ENCODE measurements at regions not wholly inside any gene's neighbourhood (a gene's known extent, or its start where the extent isn't known, plus 50 kb on each side); places are given as distances from the start of the nearest gene placed in this dataset.

DNA sequence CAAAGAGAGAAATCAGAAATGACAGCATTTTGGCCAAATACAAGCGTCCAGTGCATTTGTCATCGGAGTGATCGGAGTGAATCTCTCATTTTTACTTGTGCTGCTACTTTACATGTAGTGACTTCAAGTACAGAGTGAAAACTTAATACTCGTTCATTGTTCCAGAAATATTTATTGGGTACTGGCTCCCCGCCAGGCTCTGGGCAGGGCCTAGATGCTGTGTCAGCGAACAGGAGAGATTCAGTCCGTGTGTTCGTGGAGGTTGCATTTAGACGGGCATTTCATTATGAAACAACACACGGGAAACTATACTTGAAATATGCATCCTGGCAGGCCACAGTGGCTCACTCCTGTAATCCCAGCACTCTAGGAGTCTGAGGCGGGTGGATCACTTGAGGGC, 727.2 kb upstream of the RBFOX1 start:
- no peaks in the 10 kb centered on the region for H3K9me3 ChIP-seq
- no peak overlapping the region for H3K4me3 ChIP-seq
- no peak for DNase-seq (ENCODE audit: low spot score)
- TF ChIP-seq, protein P1, sequence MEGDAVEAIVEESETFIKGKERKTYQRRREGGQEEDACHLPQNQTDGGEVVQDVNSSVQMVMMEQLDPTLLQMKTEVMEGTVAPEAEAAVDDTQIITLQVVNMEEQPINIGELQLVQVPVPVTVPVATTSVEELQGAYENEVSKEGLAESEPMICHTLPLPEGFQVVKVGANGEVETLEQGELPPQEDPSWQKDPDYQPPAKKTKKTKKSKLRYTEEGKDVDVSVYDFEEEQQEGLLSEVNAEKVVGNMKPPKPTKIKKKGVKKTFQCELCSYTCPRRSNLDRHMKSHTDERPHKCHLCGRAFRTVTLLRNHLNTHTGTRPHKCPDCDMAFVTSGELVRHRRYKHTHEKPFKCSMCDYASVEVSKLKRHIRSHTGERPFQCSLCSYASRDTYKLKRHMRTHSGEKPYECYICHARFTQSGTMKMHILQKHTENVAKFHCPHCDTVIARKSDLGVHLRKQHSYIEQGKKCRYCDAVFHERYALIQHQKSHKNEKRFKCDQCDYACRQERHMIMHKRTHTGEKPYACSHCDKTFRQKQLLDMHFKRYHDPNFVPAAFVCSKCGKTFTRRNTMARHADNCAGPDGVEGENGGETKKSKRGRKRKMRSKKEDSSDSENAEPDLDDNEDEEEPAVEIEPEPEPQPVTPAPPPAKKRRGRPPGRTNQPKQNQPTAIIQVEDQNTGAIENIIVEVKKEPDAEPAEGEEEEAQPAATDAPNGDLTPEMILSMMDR (IDR thresholded peaks at IDR 0.05), result no peak
- ATAC-seq (ENCODE audit: insufficient number of reproducible peaks, low FRiP score, low read depth), result no peak
- no peak overlapping the region for H3K27ac ChIP-seq
- H3K27me3 ChIP-seq (replicated peaks; ENCODE audit: insufficient read depth), result no peaks in the 10 kb centered on the region
- no peaks in the 10 kb centered on the region for H3K36me3 ChIP-seq
- no peaks in the 10 kb centered on the region for H3K4me1 ChIP-seq (ENCODE audit: control insufficient read depth in 1 of 2, low read depth in 2 of 2)

DNA sequence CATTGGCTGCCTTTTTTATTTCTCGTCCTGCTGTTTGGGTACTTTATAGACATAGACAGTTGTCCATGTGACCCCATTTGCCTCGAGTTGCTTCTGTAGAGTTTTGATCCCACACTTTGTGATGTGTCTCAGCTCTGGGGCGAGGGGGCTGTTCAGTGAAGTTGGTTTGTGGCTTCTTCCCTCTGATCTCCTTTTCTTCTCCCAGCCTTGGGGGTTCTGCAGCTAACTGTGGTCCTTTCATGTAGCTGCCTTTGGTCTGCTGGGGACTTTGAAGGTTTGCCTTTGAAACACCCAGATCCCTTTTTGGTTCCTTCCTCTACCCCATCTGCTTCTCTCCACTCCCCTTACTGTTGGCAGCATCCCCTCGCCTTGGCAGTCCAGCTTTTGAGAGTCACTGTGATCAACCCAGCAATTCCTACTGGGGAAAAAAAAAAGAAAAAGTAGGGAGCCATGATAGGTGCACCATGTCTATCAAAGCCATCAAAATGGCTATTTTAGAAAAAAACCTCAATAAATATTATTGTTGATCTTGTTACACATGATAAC, 728.8 kb upstream of the RBFOX1 start:
- Histone ChIP-seq H3K4me3 (no peak overlapping the region), H3K27ac (no peak overlapping the region), H3K9me3 (no peaks in the 10 kb centered on the region), H3K36me3 (no peaks in the 10 kb centered on the region), H3K4me1 (ENCODE audit: control insufficient read depth in 1 of 2, low read depth in 2 of 2) (no peaks in the 10 kb centered on the region), H3K27me3 (replicated peaks; ENCODE audit: insufficient read depth) (no peaks in the 10 kb centered on the region)
- TF ChIP-seq, protein P1 (IDR thresholded peaks at IDR 0.05), result no peak
- DNase-seq (ENCODE audit: low spot score), result no peak
- no peak for ATAC-seq (ENCODE audit: insufficient number of reproducible peaks, low FRiP score, low read depth)

DNA sequence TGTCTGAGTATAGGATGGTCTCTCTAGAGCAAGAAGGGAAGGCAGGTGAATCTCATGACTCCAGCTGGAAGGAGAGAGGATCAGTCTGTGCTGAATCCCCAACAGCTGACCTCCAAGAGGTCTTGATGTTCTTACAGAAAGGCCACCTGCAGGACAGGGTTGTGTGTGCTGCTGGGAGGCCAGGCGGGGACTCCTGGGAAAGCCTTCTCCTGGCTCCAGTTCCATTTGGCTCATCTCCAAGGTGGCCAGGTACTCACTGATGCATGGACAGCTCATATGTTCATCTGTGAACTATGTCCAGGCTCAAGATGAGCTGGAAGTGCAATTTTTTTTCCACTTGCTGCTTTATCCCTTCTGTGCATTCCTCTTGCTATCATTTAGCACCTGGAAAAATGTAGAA, 730.2 kb upstream of the RBFOX1 start:
- no peak overlapping the region for H3K27ac ChIP-seq
- no peaks in the 10 kb centered on the region for H3K27me3 ChIP-seq (replicated peaks; ENCODE audit: insufficient read depth)
- TF ChIP-seq, protein P1 (IDR thresholded peaks at IDR 0.05), result no peak
- H3K4me3 ChIP-seq, result no peak overlapping the region
- DNase-seq (ENCODE audit: low spot score), result no peak
- H3K36me3 ChIP-seq, result no peaks in the 10 kb centered on the region
- no peak for ATAC-seq (ENCODE audit: insufficient number of reproducible peaks, low FRiP score, low read depth)
- no peaks in the 10 kb centered on the region for H3K9me3 ChIP-seq
- H3K4me1 ChIP-seq (ENCODE audit: control insufficient read depth in 1 of 2, low read depth in 2 of 2), result no peaks in the 10 kb centered on the region

DNA sequence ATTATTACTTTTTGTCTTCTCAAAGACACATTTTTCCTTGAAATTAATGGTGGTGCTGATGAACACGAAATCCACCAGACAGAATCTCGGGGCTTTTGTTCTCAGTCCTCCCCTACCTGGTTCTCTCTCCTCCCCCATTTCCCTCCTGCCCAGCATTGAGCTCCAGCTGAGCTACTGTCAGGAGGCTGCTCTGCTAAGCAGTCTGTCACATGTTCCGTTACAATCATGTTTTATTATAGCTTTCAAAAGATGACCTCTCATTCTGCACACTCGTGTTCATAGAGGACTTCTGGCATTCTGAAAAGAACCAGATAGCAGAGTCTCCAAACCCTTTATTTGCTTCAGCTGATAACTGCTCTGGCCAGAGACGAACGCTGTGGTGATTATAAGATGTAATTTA, 732.5 kb upstream of the RBFOX1 start:
- H3K9me3 ChIP-seq, result no peaks in the 10 kb centered on the region
- H3K27ac ChIP-seq, result no peak overlapping the region
- ATAC-seq (ENCODE audit: insufficient number of reproducible peaks, low FRiP score, low read depth) (no peak), DNase-seq (ENCODE audit: low spot score) (no peak)
- no peaks in the 10 kb centered on the region for H3K4me1 ChIP-seq (ENCODE audit: control insufficient read depth in 1 of 2, low read depth in 2 of 2)
- no peaks in the 10 kb centered on the region for H3K27me3 ChIP-seq (replicated peaks; ENCODE audit: insufficient read depth)
- no peaks in the 10 kb centered on the region for H3K36me3 ChIP-seq
- no peak overlapping the region for H3K4me3 ChIP-seq
- TF ChIP-seq, protein P1 (IDR thresholded peaks at IDR 0.05), result no peak

DNA sequence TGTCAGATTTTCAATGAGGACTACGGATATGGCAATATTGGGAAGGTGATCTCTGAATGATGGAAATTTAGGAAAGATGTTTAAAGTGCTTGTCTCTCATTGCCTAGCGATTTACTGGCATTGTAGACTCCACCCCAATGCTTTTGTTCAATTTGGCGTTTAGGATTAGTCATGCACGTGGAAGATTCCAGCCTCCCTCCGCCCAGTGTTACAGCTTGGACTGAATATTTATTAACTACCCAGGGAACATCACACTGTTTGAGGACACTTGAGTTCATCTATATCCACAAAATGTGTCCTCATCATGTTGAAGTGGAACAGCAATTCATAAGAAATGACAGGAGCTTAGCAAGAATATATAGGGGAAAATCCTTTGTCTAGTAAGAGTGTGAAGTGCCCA, 738.8 kb upstream of the RBFOX1 start:
- Histone ChIP-seq H3K4me1 (ENCODE audit: control insufficient read depth in 1 of 2, low read depth in 2 of 2) (no peaks in the 10 kb centered on the region), H3K36me3 (no peaks in the 10 kb centered on the region), H3K4me3 (no peak overlapping the region), H3K27me3 (replicated peaks; ENCODE audit: insufficient read depth) (no peaks in the 10 kb centered on the region), H3K9me3 (no peaks in the 10 kb centered on the region), H3K27ac (no peak overlapping the region)
- DNase-seq (ENCODE audit: low spot score) (no peak), ATAC-seq (ENCODE audit: insufficient number of reproducible peaks, low FRiP score, low read depth) (no peak)
- TF ChIP-seq, protein P1 (IDR thresholded peaks at IDR 0.05), result no peak

Measured in thoracic aorta (tissue), 2 donors.